HG02678 (cell line): ENCODE measurements at regions not wholly inside any gene's neighbourhood (a gene's known extent, or its start where the extent isn't known, plus 50 kb on each side); places are given as distances from the start of the nearest gene placed in this dataset.
"Not testable (repeated sequence)": the region's sequence is repeated elsewhere in the genome, so short reads cannot be mapped to it uniquely, and the experiment has no call there.

Source experiments
- ATAC-seq: cut with Tn5 transposase; IDR thresholded peaks from one replicate; pipeline ENCODE4 v1.9.1; 2021; ENCODE audit warnings: mild to moderate bottlenecking, moderate library complexity; ENCODE audit not compliant: unreplicated experiment

DNA sequence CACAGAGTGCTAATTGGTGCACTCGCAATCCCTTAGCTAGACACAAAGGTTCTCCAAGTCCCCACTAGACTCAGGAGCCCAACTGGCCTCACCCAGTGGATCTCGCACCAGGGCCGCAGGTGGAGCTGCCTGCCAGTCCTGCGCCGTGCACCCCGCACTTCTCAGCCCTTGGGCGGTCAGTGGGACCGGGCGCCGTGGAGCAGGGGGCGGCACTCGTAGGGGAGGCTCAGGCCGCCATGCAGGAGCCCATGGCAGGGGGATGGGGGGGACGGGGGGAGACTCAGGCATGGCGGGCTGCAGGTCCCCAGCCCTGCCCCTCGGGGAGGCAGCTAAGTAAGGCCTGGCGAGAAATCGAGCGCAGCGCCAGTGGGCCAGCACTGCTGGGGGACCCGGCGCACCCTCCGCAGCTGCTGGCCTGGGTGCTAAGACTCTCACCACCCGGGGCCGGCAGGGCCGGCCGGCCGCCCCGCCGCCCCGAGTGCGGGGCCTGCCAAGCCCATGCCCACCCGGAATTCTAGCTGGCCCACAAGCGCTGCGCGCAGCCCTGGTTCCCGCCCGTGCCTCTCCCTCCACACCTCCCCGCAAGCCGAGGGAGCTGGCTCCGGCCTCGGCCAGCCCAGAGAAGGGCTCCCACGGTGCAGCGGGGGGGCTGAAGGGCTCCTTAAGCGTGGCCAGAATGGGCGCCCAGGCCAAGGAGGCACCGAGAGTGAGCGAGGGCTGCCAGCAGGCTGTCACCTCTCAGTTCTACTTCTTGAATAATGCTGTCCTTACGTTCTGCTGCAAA is 258.2 kb downstream of the GALC start:
- not testable (repeated sequence) for ATAC-seq

DNA sequence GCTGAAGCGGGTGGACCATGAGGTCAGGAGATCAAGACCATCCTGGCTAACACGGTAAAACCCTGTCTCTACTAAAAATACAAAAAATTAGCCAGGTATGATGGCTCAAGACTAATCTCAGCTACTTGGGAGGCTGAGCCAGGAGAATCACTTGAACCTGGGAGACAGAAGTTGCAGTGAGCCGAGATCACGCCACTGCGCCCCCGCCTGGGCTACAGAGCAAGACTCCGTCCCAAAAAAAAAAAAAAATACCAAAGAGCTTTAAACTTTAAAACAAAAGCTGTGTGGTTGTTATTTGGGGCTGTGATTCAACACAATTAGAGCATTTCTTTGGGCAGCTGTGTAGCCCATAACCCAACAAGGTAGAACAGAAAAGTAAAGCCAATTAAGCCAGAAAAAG is 259.9 kb downstream of the GALC start:
- ATAC-seq, result not testable (repeated sequence)

GRCh38 chr14:87732562-87732961 is 260.4 kb downstream of the GALC start:
- ATAC-seq, result no peak

DNA sequence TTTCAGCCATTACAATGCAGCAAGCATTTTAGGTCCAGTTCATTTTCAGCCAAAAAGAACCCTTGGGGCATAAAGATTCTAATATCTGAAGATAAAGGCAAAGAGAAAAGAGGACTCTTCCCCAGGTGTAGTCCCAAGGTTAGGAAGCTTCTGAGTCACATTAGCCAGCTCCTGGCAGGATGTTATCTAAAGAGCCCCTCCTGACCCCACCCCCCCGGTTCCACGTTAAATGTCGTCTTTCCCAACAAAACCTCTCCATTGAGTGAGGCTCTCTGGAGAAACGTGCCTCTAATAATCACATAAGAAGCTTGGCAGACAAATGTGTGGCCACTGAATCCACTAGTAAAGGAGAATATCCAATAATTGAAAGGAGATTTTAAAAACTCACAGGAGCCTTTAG is 267.7 kb downstream of the GALC start:
- no peak for ATAC-seq

DNA sequence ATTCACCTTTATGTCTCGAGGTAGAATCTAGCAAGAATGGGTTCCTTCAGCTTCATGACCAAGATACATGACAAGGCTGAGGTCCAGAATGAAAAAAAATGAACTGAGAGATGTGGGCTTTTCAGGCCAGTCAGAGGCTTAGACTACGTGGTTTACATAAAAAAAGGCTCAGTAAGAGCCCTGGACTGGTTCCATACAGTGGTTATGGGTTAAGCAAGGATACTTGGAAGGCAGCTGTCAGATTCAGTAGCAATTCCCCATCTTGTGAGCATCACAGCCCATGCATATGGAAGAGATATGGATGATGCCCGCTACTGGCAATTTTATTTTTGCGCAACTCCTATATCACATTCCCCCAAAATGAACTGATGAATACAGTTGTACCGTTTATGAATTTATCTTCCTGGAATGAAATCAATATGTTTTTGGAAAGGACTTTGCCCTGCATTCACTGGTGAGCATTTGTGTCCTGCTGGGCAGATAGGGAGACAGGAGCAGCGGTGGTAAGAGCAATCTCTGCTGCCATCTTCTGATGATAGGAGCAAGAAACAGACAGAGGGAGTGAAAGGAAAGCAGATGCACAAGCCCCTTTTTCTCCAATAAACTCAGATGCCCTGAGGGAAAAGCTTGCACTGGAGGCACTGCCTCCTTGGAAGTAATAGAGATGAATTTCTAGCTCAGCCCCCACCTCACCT is 280.4 kb downstream of the GALC start:
- no peak for ATAC-seq

DNA sequence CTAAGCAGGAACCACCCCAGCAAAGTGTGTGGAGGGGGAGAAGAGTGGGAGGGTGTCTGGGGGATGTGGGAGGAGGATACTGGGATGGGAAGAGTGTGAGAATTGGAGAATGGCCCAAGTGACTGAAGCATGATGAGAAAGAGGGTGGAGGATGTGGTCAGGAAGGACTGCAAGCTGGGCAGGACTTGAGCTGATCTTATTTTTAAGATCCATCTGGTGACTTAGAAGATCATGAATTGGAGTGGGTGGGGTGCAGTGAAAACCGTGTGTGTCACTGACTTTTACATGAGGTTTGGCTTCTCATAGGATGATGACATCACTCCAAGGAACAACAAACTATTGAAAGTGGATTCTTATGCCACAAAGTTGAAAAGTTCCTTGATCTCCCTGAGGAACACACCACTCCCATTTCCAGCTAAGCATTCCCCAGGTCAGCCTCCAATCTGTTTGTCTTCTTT is 287.5 kb downstream of the GALC start:
- no peak for ATAC-seq

- no peak for ATAC-seq
Observed at GRCh38 chr14:87698481-87698880, 294.5 kb downstream of the GALC start.

- ATAC-seq, result no peak
Observed at GRCh38 chr14:87696485-87696884, 296.5 kb downstream of the GALC start.

GRCh38 chr14:87691042-87691881 is 301.7 kb downstream of the GALC start:
- ATAC-seq, result no peak

GRCh38 chr14:87690076-87690613 is 302.8 kb downstream of the GALC start:
- ATAC-seq, result no peak

GRCh38 chr14:87688524-87688923 is 304.5 kb downstream of the GALC start:
- no peak for ATAC-seq

DNA sequence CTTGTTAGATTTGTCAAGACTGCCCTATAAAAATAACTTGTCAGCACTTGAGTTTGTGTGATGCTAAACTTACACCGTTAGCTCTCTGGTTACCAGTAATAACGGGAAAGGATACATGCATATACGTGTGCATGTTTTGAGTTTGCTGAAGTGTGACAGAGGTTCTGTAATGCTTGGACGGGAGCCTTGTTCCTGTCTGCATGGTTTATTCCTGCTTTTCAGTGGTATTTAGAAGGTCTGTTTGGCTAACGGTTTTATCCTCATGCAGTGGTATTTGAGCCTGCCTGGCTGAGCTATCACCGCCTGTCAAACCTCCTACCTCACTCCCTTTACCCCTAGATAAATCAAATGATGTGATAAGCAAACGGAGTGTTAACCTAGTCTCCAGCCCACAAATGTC is 305.6 kb downstream of the GALC start:
- ATAC-seq, result no peak

DNA sequence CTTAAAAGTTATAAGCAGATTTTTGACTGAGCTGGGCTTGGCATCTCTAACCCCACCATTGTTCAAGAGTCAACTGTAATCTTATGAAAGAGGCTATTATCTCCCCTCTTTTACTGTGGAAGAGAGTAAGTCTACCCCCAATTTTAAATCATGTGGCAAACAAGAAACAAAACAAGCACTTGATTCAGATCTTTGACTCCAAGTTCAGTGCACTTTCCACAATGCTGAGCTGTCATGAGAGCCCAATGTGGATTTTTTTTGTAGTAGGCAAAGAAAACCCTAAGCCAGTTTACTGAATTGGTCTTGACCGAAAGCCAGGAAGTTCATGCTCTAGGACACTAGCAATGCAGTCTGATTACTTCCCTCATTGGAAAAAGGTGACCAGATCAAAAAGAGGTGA is 306.2 kb downstream of the GALC start:
- ATAC-seq, result no peak

- no peak for ATAC-seq
Observed at GRCh38 chr14:87679866-87680265, 313.1 kb downstream of the GALC start.

GRCh38 chr14:87678624-87679023 is 314.4 kb downstream of the GALC start:
- ATAC-seq, result no peak

DNA sequence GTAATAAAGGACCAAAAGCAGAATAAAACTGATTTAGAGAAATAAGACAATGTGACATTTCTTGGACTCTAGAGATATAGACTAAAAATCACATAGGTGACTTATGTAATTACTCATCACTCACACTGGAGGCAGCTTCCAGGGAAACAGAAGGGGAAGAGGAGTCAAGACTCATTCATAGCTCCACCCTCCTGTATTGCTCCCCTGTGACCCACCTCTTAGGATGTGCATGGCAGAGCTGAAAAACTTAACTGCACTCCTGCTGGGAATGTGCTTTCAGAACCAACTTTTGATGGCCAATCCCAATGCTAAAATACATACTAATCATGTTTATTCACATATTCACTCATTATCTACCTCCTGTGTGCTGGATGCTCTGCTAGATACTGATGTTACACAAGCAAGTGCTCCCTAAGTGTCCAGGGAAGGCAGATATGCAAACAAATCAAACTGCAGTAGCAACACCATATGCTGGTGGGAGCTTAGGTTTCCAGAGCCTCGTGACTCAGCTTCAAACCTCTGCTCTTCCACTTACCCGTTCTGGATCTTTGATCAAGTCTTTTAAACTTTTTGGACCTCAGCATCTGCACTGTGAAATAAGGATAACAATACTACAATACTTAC is 316.1 kb downstream of the GALC start:
- no peak for ATAC-seq

GRCh38 chr14:87667659-87668058 is 325.3 kb downstream of the GALC start:
- ATAC-seq, result no peak

GRCh38 chr14:87656315-87656714 is 336.7 kb downstream of the GALC start:
- ATAC-seq, result no peak

DNA sequence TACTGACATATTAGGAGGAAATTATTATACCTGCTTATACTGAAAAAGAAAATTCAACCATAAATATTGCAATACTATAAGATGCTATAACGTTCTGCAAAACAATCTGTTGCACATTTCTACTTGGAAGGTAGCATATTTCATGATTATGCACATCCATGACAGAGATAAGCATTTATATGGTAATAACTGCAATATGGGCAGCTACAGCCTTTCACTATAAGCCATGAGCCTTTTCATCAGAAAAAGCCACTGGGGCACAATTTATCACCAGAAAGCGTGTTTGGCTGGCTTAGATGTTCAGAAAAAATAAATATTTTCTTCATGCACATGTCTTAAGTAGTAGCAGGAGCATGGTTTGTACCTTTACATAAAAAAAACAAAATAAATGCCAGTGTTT is 340.7 kb downstream of the GALC start:
- ATAC-seq, result no peak

DNA sequence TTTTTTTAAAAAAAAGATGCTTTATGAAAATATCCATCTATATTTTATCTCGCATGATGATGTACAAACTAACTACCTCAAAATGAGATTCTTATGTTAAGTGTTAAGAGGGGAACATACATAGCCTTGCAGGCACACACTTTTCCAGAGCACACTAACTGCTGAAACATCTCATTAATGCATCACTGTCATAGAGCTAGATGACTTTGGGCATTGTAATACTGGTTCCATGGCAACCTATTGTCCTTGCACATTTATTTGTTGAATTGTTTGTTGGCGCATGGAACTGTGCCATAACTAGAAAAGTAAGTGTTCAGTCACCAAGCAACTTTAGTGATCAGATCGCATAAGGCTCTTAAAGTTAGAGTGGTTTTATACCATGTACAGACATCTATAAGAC is 348.3 kb downstream of the GALC start:
- no peak for ATAC-seq

DNA sequence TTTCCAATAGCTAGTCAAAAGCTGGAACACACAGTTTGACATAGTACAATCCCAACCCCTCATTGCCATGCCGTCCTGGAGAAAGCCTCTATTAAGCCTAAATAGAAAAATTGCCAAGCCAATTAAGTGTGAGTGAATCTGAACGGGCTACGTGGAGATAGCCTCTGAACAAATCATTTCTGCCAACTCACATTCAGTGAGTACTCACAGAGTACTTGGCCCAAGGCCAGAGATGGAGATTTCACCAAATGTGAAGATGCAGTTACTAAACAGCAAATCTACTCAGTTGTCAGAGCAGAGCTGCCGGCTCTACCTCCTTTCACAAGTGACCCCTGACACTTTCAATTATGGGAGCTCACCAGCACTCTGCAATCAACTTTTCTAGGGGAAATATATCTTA is 350.0 kb downstream of the GALC start:
- no peak for ATAC-seq
